ENCODE measurements at regions not wholly inside any gene's neighbourhood (a gene's known extent, or its start where the extent isn't known, plus 50 kb on each side); places are given as distances from the start of the nearest gene placed in this dataset.

GRCh38 chr14:53668897-53669296, 287.7 kb downstream of the BMP4 start:
- TF ChIP-seq CTCF (IDR thresholded peaks at IDR 0.05; ENCODE audit: low read depth, low read length): no peak
- no peaks in the 10 kb centered on the region for H3K4me1 ChIP-seq
- H3K9me3 ChIP-seq: no peaks in the 10 kb centered on the region
- DNase-seq: no peak
- no peaks in the 10 kb centered on the region for H3K27me3 ChIP-seq
- no peak overlapping the region for H3K4me3 ChIP-seq (ENCODE audit: low read depth, low read length)
- H3K36me3 ChIP-seq: no peaks in the 10 kb centered on the region

GRCh38 chr14:53663709-53664108, 292.9 kb downstream of the BMP4 start:
- Histone ChIP-seq H3K27me3 (no peaks in the 10 kb centered on the region), H3K36me3 (no peaks in the 10 kb centered on the region), H3K4me3 (ENCODE audit: low read depth, low read length) (no peak overlapping the region), H3K4me1 (no peaks in the 10 kb centered on the region), H3K9me3 (no peaks in the 10 kb centered on the region)
- TF ChIP-seq CTCF (IDR thresholded peaks at IDR 0.05; ENCODE audit: low read depth, low read length): no peak
- no peak for DNase-seq

GRCh38 chr14:53655080-53655785, 301.4 kb downstream of the BMP4 start:
- H3K27me3 ChIP-seq: no peaks in the 10 kb centered on the region
- DNase-seq: no peak
- no peaks in the 10 kb centered on the region for H3K36me3 ChIP-seq
- no peak for TF ChIP-seq CTCF (IDR thresholded peaks at IDR 0.05; ENCODE audit: low read depth, low read length)
- no peaks in the 10 kb centered on the region for H3K9me3 ChIP-seq
- H3K4me3 ChIP-seq (ENCODE audit: low read depth, low read length): no peak overlapping the region
- no peaks in the 10 kb centered on the region for H3K4me1 ChIP-seq

- Histone ChIP-seq H3K4me1 (no peaks in the 10 kb centered on the region), H3K9me3 (no peaks in the 10 kb centered on the region), H3K4me3 (ENCODE audit: low read depth, low read length) (no peak overlapping the region), H3K27me3 (no peaks in the 10 kb centered on the region), H3K36me3 (no peaks in the 10 kb centered on the region)
- TF ChIP-seq CTCF (IDR thresholded peaks at IDR 0.05; ENCODE audit: low read depth, low read length): no peak
- DNase-seq: no peak
Observed at GRCh38 chr14:53652068-53652467, 304.6 kb downstream of the BMP4 start.

GRCh38 chr14:53651096-53651740, 305.4 kb downstream of the BMP4 start:
- no peak for DNase-seq
- Histone ChIP-seq H3K27me3 (no peaks in the 10 kb centered on the region), H3K4me1 (no peaks in the 10 kb centered on the region), H3K36me3 (no peaks in the 10 kb centered on the region), H3K9me3 (no peaks in the 10 kb centered on the region), H3K4me3 (ENCODE audit: low read depth, low read length) (no peak overlapping the region)
- TF ChIP-seq CTCF (IDR thresholded peaks at IDR 0.05; ENCODE audit: low read depth, low read length): no peak

GRCh38 chr14:53646925-53647324, 309.7 kb downstream of the BMP4 start:
- H3K36me3 ChIP-seq: no peaks in the 10 kb centered on the region
- TF ChIP-seq CTCF (IDR thresholded peaks at IDR 0.05; ENCODE audit: low read depth, low read length): no peak
- H3K27me3 ChIP-seq: no peaks in the 10 kb centered on the region
- H3K4me1 ChIP-seq: no peaks in the 10 kb centered on the region
- DNase-seq: no peak
- no peak overlapping the region for H3K4me3 ChIP-seq (ENCODE audit: low read depth, low read length)
- H3K9me3 ChIP-seq: no peaks in the 10 kb centered on the region

Data from BE2C (cell line).